SIG-M5 treated with dmso at 0.1 percent for 504 hours (cell line): ENCODE measurements at regions not wholly inside any gene's neighbourhood (a gene's known extent, or its start where the extent isn't known, plus 50 kb on each side); places are given as distances from the start of the nearest gene placed in this dataset.

Experiments
- DNase-seq: peaks from one replicate; lab custom pipeline; 2025; ENCODE audit not compliant: unreplicated experiment; lab: John Stamatoyannopoulos, UW

DNA sequence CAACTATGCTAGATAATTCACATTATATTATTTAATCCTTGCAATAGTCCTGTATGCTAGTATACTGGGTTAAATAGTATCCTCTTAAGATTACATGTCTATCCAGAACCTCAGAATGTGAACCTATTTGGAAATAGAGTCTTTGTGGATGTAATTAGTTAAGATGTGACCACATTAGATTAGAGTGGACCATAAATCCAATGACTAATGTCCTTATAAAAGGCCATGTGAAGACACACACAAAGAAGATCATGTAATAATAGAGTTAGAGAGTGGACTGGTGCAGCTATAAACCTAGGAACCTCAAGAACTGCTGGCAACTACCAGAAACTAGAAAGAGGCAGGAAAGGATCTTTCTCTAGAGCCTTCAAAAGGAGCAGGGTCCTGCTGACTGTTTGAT lies 263.6 kb upstream of the PTGER4 start:
- no peak for DNase-seq

DNA sequence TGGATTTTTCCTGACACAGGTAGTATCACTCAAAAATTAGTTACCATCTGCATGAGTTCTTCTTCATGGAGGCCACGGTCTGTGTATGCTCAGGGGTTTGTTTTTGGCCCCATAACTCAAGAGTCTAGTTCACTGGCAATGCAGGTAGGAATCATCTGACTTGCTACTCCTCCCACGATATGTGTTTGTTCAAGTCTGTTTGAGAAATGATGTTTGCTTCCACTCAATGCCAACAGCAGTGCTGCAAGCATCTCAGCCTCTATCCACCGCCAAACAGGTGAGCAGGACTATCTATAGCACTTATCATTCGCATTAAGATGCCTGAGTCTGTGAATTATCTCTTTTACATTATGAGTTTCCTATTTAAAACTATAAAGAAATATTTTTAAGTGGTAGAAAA lies 264.8 kb upstream of the PTGER4 start:
- no peak for DNase-seq

DNA sequence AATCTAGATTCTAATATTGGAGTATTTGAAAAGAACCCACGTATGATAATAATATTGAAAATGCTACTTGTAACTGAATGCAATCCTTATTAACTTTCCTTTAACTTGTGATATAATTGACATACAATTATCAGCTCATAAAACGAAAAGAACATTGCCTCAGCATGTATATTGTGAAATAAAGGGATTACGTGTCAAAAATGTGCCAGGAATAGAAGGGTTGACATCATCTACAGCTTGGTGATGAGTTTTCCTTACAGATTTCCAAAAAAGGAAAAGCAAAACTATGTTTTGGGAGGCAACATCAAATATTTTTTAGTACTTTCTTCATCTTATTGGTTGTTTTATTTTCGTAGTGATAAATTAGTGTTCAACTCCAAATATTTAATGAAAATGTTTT lies 266.0 kb upstream of the PTGER4 start:
- DNase-seq: peak; percentile 39

DNA sequence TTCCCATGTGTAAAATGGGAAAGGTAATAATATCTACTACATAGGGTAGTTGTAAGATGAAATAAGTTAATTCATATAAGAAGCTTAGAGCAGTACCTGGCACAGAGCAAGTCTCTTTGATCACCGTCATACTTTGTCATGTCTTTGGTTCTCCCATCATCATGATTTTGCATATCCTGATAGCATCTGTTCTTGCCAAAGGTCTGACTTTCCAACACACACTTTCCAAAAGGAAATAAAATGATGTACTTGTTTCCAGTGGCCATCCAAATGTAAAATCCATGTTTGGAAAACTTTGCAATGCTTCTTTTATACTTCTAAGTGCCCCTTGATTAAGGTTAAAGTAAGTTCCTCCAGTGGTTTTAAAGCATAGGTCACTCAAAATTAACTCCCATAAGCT lies 266.9 kb upstream of the PTGER4 start:
- no peak for DNase-seq

DNA sequence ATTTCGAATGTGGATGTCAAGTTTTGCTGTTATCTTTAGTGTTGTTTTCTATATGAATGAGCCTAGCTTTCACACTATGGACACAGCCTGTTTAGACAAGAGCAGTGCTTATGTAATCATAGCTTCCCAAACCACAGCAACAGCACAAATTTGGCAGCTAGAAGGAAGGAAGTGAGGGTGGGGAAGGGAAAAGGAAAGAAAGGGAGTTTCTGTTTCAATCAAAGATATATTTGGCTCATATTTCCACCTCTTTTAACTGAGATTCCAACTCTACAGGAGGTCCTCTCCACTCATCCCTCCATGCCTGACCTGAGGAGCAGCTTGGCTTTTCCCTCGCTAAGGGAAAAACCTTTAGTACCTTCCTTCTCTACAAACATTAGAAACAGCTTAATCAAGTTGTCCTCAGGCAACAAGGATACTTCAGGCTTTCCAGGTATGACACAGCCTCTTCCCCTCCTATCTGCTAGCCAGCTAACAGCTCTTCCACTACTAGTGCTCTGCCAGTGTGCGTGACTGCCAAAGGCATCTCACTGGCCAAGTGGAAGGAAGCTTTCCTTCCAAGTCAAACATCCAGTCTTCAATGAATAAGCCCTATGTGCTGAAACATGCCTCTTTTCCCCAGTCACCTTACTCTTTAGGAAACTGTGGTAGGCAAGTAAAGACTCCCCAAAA lies 268.6 kb upstream of the PTGER4 start:
- peak; percentile 84 for DNase-seq

DNA sequence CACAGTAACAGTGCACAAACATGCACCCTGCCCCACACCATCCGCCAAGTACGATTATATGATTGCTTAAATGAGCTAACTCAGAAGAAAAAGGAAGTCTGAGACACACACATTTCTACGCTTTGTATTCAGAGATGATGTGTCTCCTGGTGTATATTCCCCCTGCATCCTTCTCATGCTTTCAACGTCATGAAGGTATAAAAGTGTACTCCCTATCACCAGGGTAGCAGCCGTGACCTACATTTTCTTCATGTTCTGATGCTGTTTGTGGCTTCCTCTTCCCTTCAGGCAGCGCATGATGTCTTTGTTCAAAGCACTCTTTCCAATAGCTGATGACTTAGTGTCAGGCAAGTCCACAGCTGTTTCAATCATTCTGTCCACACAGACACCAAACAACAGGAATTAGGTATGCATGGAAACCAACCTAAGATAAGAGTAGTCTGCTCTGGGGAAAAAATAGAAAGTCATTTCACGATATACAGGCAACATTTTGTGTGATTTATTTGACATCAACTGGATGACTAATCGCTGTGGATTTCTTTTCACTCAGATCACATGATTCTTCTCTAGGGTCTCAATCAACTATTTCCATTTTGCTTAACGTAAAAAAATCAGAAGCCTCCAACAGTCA lies 269.4 kb upstream of the PTGER4 start:
- peak; percentile 91 for DNase-seq

DNA sequence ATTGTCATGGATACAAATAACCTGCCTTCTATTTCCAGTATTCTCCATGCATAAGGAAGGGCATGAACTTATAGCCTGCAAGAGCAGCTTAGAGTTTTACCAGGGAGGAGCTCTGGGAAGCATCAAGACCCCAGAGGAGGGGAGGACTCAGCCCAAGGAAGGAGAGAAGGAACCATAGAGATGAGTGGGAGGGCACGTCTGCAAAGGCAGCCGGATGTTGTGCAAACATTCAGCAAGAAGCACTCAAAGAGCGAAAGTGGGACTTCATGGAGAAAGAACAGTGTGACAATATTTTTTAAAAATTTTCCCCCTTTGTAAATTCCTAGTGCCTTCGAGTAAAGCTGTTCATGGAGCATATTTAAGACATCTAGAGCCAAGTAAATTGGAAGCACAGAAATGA lies 270.1 kb upstream of the PTGER4 start:
- peak; percentile 93 for DNase-seq

DNA sequence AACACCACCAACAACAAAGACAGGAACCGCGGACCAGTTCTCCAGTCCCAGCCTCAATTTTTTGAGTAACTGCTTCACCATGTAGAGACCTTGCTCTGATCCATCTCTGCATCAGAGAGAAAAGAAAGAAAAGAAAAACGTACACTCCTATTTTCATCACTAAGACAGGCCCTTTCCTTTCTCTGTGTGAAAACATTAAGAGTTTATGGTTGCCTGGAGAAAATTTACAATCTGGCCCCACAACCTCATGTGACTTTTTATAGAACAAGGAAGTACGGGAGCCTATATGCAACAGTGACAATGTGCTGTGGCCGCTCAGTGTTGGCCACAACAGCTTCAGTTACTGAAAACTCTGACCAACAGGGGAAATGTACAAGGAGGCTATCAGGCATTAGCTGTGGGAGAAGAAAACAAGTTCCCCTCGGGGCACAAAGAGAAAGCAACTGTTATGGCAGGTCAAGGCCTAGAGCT lies 272.9 kb upstream of the PTGER4 start:
- DNase-seq: peak; percentile 71

DNA sequence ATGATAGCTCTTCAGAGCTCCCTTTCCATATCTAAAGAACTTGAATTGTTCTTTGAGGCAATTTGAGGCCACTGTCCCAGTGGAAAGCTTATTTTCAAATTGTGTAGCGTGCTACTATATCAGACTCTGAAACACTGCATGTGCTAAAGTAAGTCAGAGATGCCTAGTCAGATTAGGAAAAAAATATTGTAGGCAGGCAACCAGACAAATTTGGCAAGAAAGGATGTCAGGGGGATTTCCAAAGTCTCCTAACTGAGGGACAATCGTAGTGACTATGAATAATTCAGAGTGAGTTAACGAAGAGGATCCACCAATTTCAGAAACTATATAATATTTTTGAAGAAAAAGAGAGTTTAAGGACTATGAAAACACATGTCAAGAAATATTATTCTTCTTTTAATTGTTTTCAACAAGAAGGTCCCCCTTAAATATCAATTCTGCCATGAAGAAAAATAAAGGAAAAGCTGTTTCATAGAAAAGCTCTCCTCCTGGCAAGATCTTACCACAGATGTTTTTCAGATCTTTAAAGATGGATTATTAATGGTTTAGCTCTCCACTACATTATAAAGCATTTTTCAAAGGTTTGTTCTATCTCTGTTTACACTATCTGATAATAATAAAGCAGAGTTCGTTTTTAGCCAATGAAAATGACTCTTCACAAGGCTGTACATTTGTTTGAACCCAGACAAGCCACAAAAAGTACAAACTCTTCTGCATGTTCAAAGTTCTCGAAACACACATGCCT lies 273.5 kb upstream of the PTGER4 start:
- DNase-seq: no peak

DNA sequence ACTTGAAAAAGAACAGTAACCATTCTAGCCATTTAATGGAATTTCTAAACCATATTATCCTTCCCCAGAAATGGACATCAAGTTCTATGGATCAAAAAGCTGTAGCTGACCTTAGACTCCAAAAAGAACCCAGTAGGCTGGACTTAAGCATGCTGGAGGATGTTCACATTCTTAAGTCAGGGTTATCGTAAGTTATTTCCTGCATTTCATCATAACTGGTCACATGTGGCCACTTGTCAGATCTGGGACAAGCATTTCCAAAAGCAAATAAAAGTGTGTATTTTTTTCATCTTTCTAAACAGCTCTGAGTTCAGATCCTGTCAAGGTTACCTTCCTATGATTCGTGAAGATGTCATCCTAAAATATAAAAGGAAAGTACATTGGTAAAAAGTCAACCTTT lies 274.5 kb upstream of the PTGER4 start:
- peak; percentile 46 for DNase-seq

DNA sequence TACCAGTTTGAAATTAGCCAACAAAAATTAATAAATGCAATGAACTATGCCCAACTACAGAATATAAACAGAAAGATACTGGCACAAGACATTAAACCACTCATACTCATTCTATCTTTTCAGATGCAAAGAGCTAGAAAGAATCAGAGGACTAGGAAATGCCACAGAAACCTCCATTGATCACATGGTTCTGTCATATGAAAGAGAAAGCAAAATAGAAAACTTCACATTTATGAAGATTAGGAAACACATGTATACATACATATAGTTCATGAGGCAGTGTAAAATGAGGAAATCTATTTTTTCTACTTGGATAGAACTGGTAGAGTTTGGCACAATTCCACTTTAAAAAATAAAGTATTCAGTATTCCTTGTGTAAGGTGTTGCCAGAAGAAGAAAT lies 275.1 kb upstream of the PTGER4 start:
- DNase-seq: peak; percentile 24

DNA sequence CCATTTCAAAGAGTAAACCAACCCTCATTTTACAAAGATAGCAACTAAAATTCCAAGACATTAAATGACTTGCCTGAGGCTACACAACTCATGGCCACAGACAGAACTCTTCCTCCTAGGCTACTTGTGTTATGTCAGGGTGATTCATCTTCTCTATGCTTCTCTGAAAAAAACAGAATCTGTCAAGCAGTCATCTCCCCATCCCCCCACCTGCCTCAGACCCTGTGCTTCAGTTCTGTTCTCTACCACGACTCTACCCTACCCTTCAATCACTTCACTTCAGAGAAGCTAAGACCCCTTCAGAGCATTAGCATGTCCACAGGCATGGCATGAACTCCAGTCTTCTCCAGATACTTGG lies 277.7 kb upstream of the PTGER4 start:
- peak; percentile 54 for DNase-seq

DNA sequence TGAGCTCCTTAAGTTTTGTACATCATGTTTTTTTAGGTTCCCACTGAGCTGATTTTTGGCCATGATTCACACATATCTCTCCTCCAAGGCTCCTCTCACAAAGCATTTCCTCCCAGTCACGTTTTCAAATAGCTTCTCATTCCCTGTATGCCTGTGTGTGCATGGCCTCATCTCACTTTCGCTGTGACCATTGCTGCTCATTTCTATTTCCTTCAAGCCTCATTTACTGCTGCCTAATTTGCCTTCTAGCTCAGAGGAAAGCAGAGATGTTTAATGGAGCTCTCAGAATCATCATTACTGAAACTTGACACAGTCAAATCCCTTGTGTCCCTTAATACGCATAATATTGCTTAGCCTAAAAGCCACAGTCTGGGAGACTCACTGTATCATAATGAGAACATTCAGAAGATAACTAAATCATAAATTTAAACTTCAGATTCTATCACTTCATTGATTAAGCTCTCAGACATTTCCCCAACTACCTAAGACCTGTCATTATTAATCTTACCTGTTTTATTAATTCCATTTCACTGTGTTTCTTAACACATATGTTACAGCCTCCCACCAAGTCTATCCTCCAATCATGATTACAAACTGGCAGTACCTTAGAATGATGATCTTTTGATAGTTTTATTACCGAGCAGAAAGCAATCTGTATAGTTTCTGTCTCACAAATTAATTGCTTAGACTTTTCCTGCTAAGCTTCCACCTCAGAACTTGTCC lies 278.3 kb upstream of the PTGER4 start:
- no peak for DNase-seq

DNA sequence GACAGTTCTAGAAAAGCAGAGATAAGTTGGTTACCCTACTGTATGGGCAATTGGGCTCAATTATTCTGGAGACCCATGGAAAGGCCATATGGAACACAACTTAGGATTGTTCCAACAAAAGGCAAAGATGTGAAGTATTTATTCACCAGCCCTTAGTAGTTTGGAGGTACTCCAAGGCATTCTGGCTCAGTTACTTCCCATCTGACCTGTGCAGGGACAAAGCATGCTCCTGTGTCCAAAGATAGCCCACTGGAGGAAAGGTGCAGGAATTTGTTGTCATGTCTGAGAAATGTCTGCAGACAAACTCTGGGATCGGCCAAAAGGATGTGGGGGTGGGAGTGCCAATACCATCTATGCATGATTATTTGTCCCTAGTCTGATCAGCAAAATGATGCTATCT lies 279.5 kb upstream of the PTGER4 start:
- no peak for DNase-seq

DNA sequence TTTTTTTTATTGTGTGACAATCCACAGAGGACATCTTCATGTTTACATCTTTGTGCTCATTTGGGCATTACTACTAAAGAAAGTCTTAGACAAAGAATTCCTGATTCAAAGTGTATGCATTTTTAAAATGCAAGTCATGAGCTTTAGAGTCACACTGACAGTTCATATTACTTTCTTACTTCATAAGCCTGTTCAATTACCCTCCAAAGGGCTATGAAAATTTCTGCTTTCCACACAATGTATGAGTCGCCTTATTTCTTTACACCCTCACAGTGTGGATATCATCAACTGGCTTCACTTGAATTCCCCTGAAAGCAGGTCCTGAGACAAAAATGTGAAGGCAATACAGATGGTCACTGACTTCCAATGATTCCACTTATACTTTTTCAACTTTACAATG lies 280.4 kb upstream of the PTGER4 start:
- no peak for DNase-seq

DNA sequence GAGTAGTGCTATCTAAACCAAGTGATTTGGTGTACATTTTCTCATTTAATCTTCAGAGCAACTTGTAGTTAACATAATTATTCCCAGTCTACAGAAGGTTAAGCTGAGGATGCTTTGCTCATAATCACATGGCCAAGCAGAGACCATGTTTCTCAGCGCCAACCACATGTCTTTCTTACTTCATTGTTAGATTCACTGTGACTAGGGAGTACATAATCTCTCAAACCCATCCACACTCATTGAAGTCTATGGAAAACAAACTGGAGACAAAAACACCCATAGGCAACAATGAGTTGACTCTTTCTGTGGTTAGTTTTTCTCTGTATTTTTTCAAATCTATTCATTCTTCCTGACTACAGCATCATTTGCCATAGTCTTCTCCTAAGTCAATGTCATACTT lies 281.7 kb upstream of the PTGER4 start:
- no peak for DNase-seq

DNA sequence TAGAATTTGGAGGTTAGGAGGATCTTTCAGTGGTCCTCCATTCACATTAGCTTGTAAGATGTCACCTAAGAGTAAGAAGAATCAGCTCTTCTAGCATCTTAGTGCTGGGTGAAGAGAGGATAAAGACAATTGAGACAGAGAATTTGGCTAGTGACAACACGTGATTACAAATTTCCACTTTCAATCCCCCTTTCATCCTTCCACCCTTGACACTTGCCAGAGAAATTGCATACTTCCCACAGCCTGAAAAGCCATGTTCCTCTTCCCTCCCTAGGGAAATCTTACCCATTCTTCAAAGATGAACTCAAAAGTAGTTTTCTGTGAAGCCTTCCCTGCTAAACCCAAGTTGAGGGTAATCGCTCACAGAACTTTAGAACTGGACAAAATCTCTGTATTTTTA lies 282.6 kb upstream of the PTGER4 start:
- DNase-seq: no peak

DNA sequence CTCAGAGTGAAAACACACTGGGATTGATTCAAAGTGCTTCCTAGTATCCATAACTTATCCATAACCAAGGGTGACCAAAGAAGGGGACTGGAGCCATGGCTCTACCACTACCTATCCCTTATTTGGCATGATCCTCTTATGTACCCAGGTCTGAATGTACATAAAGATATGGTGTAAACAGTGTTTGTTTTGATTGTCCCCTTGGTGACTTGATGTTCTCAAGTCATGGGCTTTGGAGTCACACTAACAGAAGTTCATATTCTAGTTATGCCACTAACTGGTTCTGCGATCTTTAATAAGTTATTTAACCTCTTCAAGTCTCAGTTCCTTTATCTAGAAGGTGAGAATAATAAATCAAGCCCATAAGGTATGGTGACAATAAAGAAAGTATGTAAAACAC lies 283.4 kb upstream of the PTGER4 start:
- no peak for DNase-seq

DNA sequence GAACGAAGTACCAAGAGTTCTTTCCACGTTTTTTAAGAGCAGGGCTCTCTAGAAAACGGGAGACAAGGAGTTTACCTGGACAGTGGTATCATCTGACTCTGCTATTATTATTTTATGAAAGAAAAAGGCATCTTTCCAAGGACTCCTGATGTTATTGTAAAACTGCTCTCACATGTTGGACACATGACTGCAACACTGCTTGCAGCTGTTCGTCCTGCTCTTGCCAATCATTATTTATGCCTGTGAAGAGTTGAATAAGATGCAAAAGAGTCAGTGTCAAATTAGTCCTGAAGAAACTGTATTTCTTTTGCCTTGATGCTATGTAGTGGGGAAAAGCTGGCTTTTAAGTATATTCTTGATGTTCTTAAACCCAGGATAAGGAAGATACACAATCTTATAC lies 284.5 kb upstream of the PTGER4 start:
- no peak for DNase-seq

DNA sequence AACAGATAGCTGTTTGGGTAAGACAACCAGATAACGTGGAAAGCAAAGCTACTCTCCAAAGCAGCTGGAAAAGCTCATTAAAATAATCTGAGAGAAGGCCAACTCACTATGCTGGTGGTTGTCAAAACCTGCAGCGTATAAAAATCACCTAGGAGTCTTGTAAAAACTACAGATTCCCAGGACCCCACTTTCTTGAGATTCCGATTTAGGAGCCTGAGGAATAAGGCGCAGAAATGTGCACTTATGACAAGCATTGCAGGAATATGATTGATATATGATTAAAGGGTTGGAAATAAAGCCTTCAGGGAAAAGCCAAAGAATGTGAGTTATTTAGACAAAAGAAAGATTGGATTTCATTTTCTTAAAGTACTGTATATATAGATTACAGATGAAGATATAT lies 285.0 kb upstream of the PTGER4 start:
- DNase-seq: no peak

DNA sequence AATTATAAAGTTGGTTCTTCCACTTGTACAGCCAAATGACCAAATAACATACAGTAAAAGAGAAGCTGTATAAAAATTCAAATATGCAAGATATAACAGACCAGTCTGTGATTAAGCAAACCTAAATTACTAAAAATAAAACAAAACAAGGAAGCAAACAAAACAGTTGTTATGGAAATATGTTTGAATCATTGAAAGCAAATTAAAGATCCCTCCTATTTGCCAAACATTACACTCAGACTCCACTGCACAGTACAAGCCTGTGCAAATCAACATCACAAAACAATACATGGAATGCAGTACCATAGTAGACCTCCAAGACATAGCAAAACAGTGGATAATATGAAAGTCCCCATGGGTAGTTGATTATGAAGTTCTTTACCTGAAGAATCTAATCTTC lies 288.1 kb upstream of the PTGER4 start:
- no peak for DNase-seq
